B cell (primary cell): ENCODE measurements at regions not wholly inside any gene's neighbourhood (a gene's known extent, or its start where the extent isn't known, plus 50 kb on each side); places are given as distances from the start of the nearest gene placed in this dataset.

ENCODE experiments used
- ATAC-seq: fragments of 200-7000 bp; cut with Tn5 transposase; one replicate; pipeline ENCODE4 v1.10.0; 2021; ENCODE audit warnings: low read depth, mild to moderate bottlenecking, moderate number of reproducible peaks, moderate library complexity
- CTCF ChIA-PET: fragments of 350-600 bp; sonication (Branson Sonifier 250); formaldehyde crosslinking; loops from one replicate; lab custom pipeline; 2021; ENCODE audit warnings: antibody characterized with exemption, inconsistent platforms; lab: Charles Lee
- POLR2A ChIA-PET: fragments of 350-600 bp; sonication (Branson Sonifier 250); formaldehyde crosslinking; loops from one replicate; lab custom pipeline; 2021; ENCODE audit warnings: antibody characterized with exemption; lab: Charles Lee
- DNase-seq: peaks from one replicate; pipeline ENCODE4 v3.0.0; 2013
- H2AFZ ChIP-seq: 2 replicates; pipeline ENCODE4 v1.6.1; 2012; ENCODE audit warnings: mild to moderate bottlenecking, low read depth, low read length; ENCODE audit not compliant: insufficient read depth, poor library complexity, severe bottlenecking
- H3K27ac ChIP-seq, 2 donors: 1 replicate in 1 of 2; 2 replicates in 1 of 2; pipeline ENCODE4 v1.5.1; 2012 to 2013; ENCODE audit warnings: low read length in 2 of 2, mild to moderate bottlenecking in 2 of 2, moderate library complexity in 1 of 2
- H3K27me3 ChIP-seq, 4 experiments: fragments of 200-600 bp in 1 of 4; sonication (generic) in 1 of 4; replicated peaks in 1 of 4; 1 replicate in 2 of 4; 2 replicates in 2 of 4; pipeline versions ENCODE4 v1.6.1 to v1.7.0; 2013 to 2016; ENCODE audit warnings: low read length in 3 of 4, mild to moderate bottlenecking in 2 of 4, mixed read lengths in 1 of 4, moderate library complexity in 1 of 4; ENCODE audit not compliant: insufficient read depth in 4 of 4, control insufficient read depth in 3 of 4; ENCODE audit errors: control extremely low read depth in 1 of 4
- H3K36me3 ChIP-seq, 2 experiments: replicated peaks in 1 of 2; 1 replicate in 1 of 2; 2 replicates in 1 of 2; pipeline versions ENCODE4 v1.6.1 to v1.7.1; 2013; ENCODE audit warnings: low read length in 1 of 2; ENCODE audit not compliant: insufficient read depth in 2 of 2, control insufficient read depth in 1 of 2; ENCODE audit errors: control extremely low read depth in 1 of 2, extremely low read depth in 1 of 2
- H3K4me1 ChIP-seq, 2 donors: fragments of 200-600 bp in 1 of 2; sonication (generic) in 1 of 2; 1 replicate in 1 of 2; 2 replicates in 1 of 2; pipeline versions ENCODE4 v1.5.1 to v1.6.1; 2013 to 2017; ENCODE audit warnings: low read length in 2 of 2; ENCODE audit not compliant: control insufficient read depth in 2 of 2, insufficient read depth in 2 of 2
- H3K4me2 ChIP-seq: replicated peaks from 2 replicates; pipeline ENCODE3; 2012; ENCODE audit warnings: mild to moderate bottlenecking, low read depth, low read length; ENCODE audit not compliant: poor library complexity, severe bottlenecking
- H3K4me3 ChIP-seq, 5 experiments: fragments of 200-600 bp in 1 of 5; sonication (generic) in 1 of 5; 1 replicate in 3 of 5; 2 replicates in 2 of 5; pipeline versions ENCODE4 v1.5.1 to v1.7.0; 2011 to 2016; ENCODE audit warnings: low read length in 4 of 5, mild to moderate bottlenecking in 4 of 5, low read depth in 2 of 5, control low read depth in 1 of 5, moderate library complexity in 1 of 5; ENCODE audit not compliant: insufficient read depth in 1 of 5; ENCODE audit errors: control extremely low read depth in 1 of 5, extremely low read depth in 1 of 5
- H3K79me2 ChIP-seq: fragments of 200-600 bp; sonication (generic); one replicate; pipeline ENCODE4 v1.6.0; 2016; ENCODE audit warnings: low read length; ENCODE audit not compliant: control insufficient read depth, insufficient read depth
- H3K9ac ChIP-seq: fragments of 200-600 bp; sonication (generic); 2 replicates; pipeline ENCODE4 v1.6.1; 2017; ENCODE audit warnings: mild to moderate bottlenecking, low read length, moderate library complexity
- H3K9me3 ChIP-seq, 3 donors: one replicate each; pipeline versions ENCODE4 v1.6.1 to v1.7.1; 2013; ENCODE audit warnings: low read length in 2 of 3; ENCODE audit not compliant: control insufficient read depth in 2 of 3, insufficient read depth in 1 of 3; ENCODE audit errors: control extremely low read depth in 1 of 3
- H4K20me1 ChIP-seq: 2 replicates; pipeline ENCODE4 v1.6.0; 2012; ENCODE audit warnings: mild to moderate bottlenecking, low read length; ENCODE audit not compliant: insufficient read depth, control insufficient read depth, poor library complexity, severe bottlenecking
- H3K27ac Mint-ChIP-seq: one replicate; pipeline ENCODE4 v1.8.0; 2021; ENCODE audit warnings: mixed read lengths
- H3K27me3 Mint-ChIP-seq: one replicate; pipeline ENCODE4 v1.8.0; 2021; ENCODE audit warnings: mixed read lengths
- H3K4me1 Mint-ChIP-seq: one replicate; pipeline ENCODE4 v1.8.0; 2021; ENCODE audit warnings: mixed read lengths
- H3K4me3 Mint-ChIP-seq: one replicate; pipeline ENCODE4 v1.8.0; 2021; ENCODE audit warnings: mixed read lengths
- H3K9me3 Mint-ChIP-seq: one replicate; pipeline ENCODE4 v1.8.0; 2022; ENCODE audit warnings: mixed read lengths; ENCODE audit not compliant: insufficient read depth
- EZH2 ChIP-seq: IDR thresholded peaks from 2 replicates; pipeline ENCODE4 v1.6.1; 2012; ENCODE audit warnings: borderline replicate concordance, low read depth, mild to moderate bottlenecking, moderate library complexity, low read length; ENCODE audit not compliant: insufficient read depth, poor library complexity, severe bottlenecking
- WGBS: methylation state at CpG from one replicate; pipeline ENCODE4 v1.1.5; 2013; ENCODE audit warnings: missing lambda C conversion rate; ENCODE audit not compliant: insufficient coverage; 5-methylcytosine and 5-hydroxymethylcytosine counted together
- intact Hi-C: fragments of 100-400 bp; cut with micrococcal nuclease; formaldehyde crosslinking; loops from one replicate; pipeline ENCODE4 v1.10.0; 2022
- TF ChIP-seq, protein P1 (sequence below): fragments of 200-600 bp; IDR thresholded peaks from one replicate; pipeline ENCODE4 v1.8.0; 2022; ENCODE audit warnings: antibody characterized with exemption, mild to moderate bottlenecking

DNA sequence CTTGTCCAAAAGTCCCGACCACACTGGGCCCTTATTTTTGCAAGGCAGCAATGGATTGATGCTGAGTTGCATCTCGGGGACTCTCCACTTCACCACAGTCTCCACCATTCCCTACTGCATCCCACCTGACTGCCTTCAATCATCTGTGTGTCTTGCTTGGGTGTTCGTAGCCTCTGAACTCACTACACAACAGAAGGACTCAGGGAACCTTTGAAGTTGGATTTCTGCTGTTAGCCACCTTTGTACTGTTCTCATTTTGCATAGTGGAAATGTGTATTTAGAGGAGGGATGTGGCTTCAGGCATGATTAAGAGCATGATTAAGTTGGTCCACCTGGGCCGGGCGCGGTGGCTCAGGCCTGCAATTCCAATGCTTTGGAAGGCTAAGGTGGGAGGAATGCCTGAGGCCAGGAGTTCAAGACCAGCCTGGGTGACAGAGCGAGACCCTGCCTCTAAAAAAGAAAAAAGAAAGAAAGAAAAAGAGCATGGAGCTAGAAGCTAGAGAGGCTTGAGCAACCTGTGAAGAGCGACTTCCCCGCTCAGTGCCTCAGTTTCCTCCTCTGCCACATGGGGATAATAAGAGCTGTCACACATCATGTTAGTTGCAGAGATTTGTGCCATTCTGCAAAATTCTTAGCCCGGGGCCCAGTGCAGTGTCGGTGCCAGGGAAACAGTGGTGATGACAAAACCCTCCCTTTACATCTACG is 121.3 kb upstream of the PTPN1 start:
- H3K4me3 ChIP-seq, result no peak overlapping the region
- Mint-ChIP-seq H3K27ac (no peak overlapping the region), H3K4me3 (no peak overlapping the region), H3K9me3 (no peaks in the 10 kb centered on the region), H3K4me1 (peaks cover 6% of the 10 kb centered on the region), H3K27me3 (peaks cover 40% of the 10 kb centered on the region)
- H2AFZ ChIP-seq, result no peak overlapping the region
- TF ChIP-seq, protein P1, sequence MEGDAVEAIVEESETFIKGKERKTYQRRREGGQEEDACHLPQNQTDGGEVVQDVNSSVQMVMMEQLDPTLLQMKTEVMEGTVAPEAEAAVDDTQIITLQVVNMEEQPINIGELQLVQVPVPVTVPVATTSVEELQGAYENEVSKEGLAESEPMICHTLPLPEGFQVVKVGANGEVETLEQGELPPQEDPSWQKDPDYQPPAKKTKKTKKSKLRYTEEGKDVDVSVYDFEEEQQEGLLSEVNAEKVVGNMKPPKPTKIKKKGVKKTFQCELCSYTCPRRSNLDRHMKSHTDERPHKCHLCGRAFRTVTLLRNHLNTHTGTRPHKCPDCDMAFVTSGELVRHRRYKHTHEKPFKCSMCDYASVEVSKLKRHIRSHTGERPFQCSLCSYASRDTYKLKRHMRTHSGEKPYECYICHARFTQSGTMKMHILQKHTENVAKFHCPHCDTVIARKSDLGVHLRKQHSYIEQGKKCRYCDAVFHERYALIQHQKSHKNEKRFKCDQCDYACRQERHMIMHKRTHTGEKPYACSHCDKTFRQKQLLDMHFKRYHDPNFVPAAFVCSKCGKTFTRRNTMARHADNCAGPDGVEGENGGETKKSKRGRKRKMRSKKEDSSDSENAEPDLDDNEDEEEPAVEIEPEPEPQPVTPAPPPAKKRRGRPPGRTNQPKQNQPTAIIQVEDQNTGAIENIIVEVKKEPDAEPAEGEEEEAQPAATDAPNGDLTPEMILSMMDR, result no peak
- TF ChIP-seq EZH2, result no peak
- intact Hi-C loops, result no loop called here
- ChIA-PET POLR2A (no interaction called here), CTCF (no interaction called here)
- H3K4me1 ChIP-seq, result peaks cover 0 to 7% of the 10 kb centered on the region in 2 donors
- 89% methylated on average over 8 of the region's 12 CpGs for WGBS
- H3K4me2 ChIP-seq, result no peak overlapping the region
- DNase-seq (no peak), ATAC-seq (no peak)
- no peaks in the 10 kb centered on the region for H3K9me3 ChIP-seq
- H4K20me1 ChIP-seq, result no peaks in the 10 kb centered on the region
- no peak overlapping the region for H3K27ac ChIP-seq
- H3K27me3 ChIP-seq, result peaks cover 0 to 39% (median 8%) of the 10 kb centered on the region in 4 experiments
- H3K36me3 ChIP-seq, result no peaks in the 10 kb centered on the region
- no peak overlapping the region for H3K9ac ChIP-seq
- no peaks in the 10 kb centered on the region for H3K79me2 ChIP-seq

DNA sequence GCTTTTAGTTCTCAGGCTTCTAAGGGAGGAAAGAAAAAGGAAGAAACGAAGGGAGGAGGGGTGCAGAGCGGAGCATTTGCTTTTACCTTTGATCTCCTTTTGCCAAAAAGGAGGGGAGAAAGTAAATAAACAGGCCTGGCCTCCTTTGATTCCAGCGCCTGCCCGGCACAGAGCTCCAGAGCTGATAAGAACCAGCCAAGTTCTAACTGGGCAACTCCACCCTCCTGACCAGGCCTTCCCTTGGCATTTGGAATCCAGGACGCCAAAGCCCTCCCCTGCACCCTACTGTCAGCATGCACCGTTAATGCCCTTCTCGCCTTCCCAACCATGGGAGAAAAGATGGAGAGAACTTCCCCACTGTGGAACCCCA is 120.8 kb upstream of the PTPN1 start:
- no peaks in the 10 kb centered on the region for H3K79me2 ChIP-seq
- no peak for ATAC-seq
- WGBS, result 100% methylated on average over 1 of the region's 7 CpGs
- H3K4me1 ChIP-seq, result peaks cover under 1 to 9% of the 10 kb centered on the region in 2 donors
- H3K4me1 Mint-ChIP-seq, result peaks cover 6% of the 10 kb centered on the region
- no peak for DNase-seq
- peaks cover 40% of the 10 kb centered on the region for H3K27me3 Mint-ChIP-seq
- no peaks in the 10 kb centered on the region for H3K9me3 Mint-ChIP-seq
- H3K4me3 Mint-ChIP-seq, result no peak overlapping the region
- TF ChIP-seq EZH2, result no peak
- TF ChIP-seq, protein P1, result no peak
- H3K27me3 ChIP-seq, result peaks cover 0 to 39% (median 8%) of the 10 kb centered on the region in 4 experiments
- intact Hi-C loops, result no loop called here
- H3K4me3 ChIP-seq, result no peak overlapping the region
- H3K27ac ChIP-seq, result no peak overlapping the region
- no peak overlapping the region for H2AFZ ChIP-seq
- H3K27ac Mint-ChIP-seq, result no peak overlapping the region
- H4K20me1 ChIP-seq, result no peaks in the 10 kb centered on the region
- no peak overlapping the region for H3K9ac ChIP-seq
- no peaks in the 10 kb centered on the region for H3K9me3 ChIP-seq
- POLR2A ChIA-PET, result no interaction called here
- CTCF ChIA-PET, result no interaction called here
- no peaks in the 10 kb centered on the region for H3K36me3 ChIP-seq
- H3K4me2 ChIP-seq, result no peak overlapping the region
